Cardiac fibroblast (primary cell): ENCODE measurements at regions not wholly inside any gene's neighbourhood (a gene's known extent, or its start where the extent isn't known, plus 50 kb on each side); places are given as distances from the start of the nearest gene placed in this dataset.

Experiments used
- DNase-seq, 2 donors: peaks; one replicate each; pipeline versions ENCODE4 v3.0.0 to v3.0.0-alpha.2; 2010; ENCODE audit warnings: low read depth in 2 of 2
- H3K4me3 ChIP-seq, 2 donors: replicated peaks in 1 of 2; 1 replicate in 1 of 2; 2 replicates in 1 of 2; pipeline ENCODE4 v1.5.1; 2011; ENCODE audit warnings: low read depth in 2 of 2, low read length in 2 of 2, mild to moderate bottlenecking in 2 of 2, moderate library complexity in 1 of 2
- CTCF ChIP-seq: IDR thresholded peaks from one replicate; pipeline ENCODE4 v1.5.1; 2011; ENCODE audit warnings: low read depth, mild to moderate bottlenecking, low read length, inconsistent platforms

- TF ChIP-seq CTCF = no peak
- no peak overlapping the region for H3K4me3 ChIP-seq
- DNase-seq = no peak
Observed at GRCh38 chr18:76633588-76634269, 138.7 kb upstream of the ZNF516 start.

GRCh38 chr18:76627444-76627843 lies 132.4 kb upstream of the ZNF516 start:
- DNase-seq = no peak
- no peak overlapping the region for H3K4me3 ChIP-seq
- no peak for TF ChIP-seq CTCF

- TF ChIP-seq CTCF = no peak
- DNase-seq = no peak
- H3K4me3 ChIP-seq = no peak overlapping the region
Observed at GRCh38 chr18:76626991-76627390, 131.9 kb upstream of the ZNF516 start.

GRCh38 chr18:76622651-76623050 lies 127.6 kb upstream of the ZNF516 start:
- no peak for TF ChIP-seq CTCF
- H3K4me3 ChIP-seq = no peak overlapping the region
- DNase-seq = no peak

GRCh38 chr18:76621782-76622495 lies 126.9 kb upstream of the ZNF516 start:
- DNase-seq = peak; percentile 69 to 75
- no peak overlapping the region for H3K4me3 ChIP-seq
- TF ChIP-seq CTCF = no peak

- H3K4me3 ChIP-seq = peak overlapping the region in 1 of 2 donors; percentile 15
- DNase-seq = peak in 1 of 2 donors; percentile 20
- TF ChIP-seq CTCF = no peak
Observed at GRCh38 chr18:76621226-76621625, 126.2 kb upstream of the ZNF516 start.
